ENCODE measurements at regions not wholly inside any gene's neighbourhood (a gene's known extent, or its start where the extent isn't known, plus 50 kb on each side); places are given as distances from the start of the nearest gene placed in this dataset.

DNA sequence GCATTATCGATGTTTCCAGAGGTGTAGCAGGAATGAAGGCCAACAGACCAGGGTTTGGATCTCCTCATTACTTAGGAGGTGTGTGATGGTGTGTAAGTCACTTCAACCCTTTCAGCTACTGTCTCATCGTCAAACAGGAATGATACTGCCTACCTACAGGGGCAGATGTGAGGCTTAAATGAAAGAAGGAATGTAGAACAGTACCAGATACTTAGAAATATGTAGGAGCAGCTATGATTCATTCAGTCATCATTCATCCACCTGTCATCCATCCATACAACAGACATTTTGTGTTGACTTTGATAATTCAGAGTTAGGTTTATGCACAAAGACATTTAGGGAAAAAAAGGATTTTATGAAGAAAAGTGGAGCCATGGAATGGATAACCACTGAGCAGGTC lies 486.9 kb upstream of the DAB1 start:
- TF ChIP-seq, protein P1, sequence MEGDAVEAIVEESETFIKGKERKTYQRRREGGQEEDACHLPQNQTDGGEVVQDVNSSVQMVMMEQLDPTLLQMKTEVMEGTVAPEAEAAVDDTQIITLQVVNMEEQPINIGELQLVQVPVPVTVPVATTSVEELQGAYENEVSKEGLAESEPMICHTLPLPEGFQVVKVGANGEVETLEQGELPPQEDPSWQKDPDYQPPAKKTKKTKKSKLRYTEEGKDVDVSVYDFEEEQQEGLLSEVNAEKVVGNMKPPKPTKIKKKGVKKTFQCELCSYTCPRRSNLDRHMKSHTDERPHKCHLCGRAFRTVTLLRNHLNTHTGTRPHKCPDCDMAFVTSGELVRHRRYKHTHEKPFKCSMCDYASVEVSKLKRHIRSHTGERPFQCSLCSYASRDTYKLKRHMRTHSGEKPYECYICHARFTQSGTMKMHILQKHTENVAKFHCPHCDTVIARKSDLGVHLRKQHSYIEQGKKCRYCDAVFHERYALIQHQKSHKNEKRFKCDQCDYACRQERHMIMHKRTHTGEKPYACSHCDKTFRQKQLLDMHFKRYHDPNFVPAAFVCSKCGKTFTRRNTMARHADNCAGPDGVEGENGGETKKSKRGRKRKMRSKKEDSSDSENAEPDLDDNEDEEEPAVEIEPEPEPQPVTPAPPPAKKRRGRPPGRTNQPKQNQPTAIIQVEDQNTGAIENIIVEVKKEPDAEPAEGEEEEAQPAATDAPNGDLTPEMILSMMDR (IDR thresholded peaks at IDR 0.05; ENCODE audit: low read depth, low read length), result no peak
- no peak for TF ChIP-seq EZH2phosphoT487 (IDR thresholded peaks at IDR 0.05; ENCODE audit: low read depth)
